ENCODE measurements at regions not wholly inside any gene's neighbourhood (a gene's known extent, or its start where the extent isn't known, plus 50 kb on each side); places are given as distances from the start of the nearest gene placed in this dataset.
"Not testable (repeated sequence)": the region's sequence is repeated elsewhere in the genome, so short reads cannot be mapped to it uniquely, and the experiment has no call there.

DNA sequence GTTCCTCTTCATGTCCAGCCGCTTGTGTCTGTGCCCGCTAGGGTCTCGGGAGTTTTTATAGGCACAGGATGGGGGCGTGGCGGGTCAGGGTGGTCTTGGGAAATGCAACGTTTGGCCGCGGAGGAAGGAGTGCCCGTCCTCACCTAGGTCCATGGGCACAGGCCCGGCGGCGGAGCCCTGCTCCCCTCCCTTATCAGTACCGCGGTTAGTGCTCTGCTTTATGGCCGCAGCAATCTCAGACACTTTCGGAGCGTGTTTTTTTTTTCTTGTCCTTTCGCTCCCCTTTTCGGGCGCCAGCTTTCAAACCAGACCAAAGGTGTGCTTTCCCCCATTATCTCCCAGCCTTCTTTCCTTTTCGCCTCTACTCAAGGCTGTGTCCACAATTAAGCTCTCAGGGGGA is 503.9 kb downstream of the PRIM2 start:
- H3K36me3 Mint-ChIP-seq (ENCODE audit: low read depth); H3K4me1 Mint-ChIP-seq; ATAC-seq; H3K9me3 Mint-ChIP-seq; DNase-seq; H3K4me3 Mint-ChIP-seq; H3K27ac Mint-ChIP-seq: not testable (repeated sequence)
- peaks cover 38% of the 10 kb centered on the region for H3K27me3 Mint-ChIP-seq

DNA sequence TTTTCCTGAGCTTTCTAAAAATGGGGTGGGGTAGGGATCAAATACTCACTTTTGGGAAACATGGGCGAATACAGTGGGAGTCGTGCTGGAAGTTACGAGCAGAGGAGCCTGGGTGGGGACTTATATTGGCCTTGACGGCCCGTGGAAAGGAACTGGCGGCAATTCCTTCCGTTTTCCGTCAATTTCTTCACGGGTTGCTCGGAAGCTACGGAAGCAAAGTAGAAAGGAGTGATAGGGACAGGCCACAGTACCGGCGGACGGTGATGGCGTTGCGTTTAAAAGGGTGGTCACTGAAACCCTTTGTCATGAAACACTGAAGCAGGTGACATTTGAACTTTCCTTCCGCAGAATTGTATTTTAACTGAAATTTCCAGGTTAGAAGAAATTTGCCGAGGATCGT is 505.0 kb downstream of the PRIM2 start:
- peaks cover 39% of the 10 kb centered on the region for H3K27me3 Mint-ChIP-seq
- DNase-seq; ATAC-seq; H3K27ac Mint-ChIP-seq; H3K4me1 Mint-ChIP-seq; H3K9me3 Mint-ChIP-seq; H3K4me3 Mint-ChIP-seq; H3K36me3 Mint-ChIP-seq (ENCODE audit: low read depth): not testable (repeated sequence)

DNA sequence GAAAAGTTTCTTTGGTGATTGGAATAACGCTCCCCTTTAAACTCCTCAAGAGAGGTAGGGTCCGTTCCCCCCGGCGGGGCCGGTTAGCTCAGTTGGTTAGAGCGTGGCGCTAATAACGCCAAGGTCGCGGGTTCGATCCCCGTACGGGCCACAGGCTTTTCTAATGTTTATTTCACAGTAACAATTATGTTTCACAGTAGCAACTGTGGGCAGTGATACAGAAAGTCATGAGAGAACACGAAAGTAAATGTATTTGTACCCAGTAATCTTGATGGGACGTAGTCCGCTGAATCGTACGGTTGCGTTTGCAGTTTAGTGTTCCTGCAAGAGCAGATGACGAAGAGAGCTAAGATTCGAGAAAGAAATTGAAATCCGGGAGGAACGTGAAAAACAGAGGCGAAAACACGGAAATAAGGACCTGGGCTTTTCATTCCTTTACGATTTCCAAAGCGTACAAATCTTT is 505.5 kb downstream of the PRIM2 start:
- Mint-ChIP-seq H3K4me3 (no peak overlapping the region), H3K4me1 (no peaks in the 10 kb centered on the region), H3K36me3 (ENCODE audit: low read depth) (peaks cover 2% of the 10 kb centered on the region), H3K9me3 (peaks cover 8% of the 10 kb centered on the region), H3K27ac (no peak overlapping the region), H3K27me3 (peaks cover 36% of the 10 kb centered on the region)
- ATAC-seq (no peak), DNase-seq (no peak)

DNA sequence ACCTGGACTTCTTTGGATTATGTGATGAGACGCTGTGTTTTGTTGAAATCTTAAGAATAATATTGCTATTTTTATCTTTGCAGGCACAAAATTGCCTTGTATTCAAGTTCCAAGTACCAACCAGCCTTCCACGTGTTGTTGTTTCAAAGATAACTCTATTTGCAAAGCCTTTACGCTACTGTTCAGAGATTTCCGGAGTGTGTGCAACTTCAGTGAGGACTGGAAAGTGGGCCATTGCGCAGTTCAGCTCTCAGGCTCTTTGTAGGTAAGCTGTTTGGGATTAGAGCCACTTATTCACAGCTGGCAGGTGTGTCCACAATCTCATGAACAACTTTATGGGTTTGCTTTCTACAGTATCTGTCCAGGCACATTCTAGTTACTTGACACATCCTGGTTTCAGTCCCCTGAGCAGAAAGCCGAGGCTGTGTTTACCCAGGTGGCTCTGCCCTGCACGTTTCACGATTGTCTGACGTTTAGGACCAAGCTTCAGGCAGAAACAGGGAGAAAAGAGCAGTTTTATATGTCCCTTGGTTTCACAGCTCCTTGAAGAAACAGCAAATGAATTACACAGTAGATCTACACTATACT is 520.3 kb downstream of the PRIM2 start:
- H3K27me3 Mint-ChIP-seq; H3K9me3 Mint-ChIP-seq; H3K4me1 Mint-ChIP-seq; DNase-seq; H3K4me3 Mint-ChIP-seq; H3K27ac Mint-ChIP-seq; ATAC-seq; H3K36me3 Mint-ChIP-seq (ENCODE audit: low read depth): not testable (repeated sequence)

DNA sequence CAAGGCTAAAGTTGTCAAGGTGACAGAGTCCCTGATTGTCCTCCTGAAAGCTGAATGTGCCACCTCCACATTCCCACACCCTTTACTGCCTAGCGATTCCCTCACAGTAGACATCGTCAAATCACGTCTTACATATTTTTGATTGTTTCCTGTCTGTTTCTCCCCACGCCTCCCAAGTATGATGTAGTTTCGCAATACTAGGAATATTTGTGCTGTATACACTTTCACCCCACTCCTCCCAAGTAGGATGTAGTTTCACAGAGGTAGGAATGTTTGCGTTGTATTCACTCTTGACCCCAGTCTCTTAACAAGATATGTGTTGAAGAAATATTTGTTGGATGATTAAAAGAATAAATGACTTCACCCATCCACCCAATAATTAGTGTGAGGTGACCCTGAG is 524.1 kb downstream of the PRIM2 start:
- not testable (repeated sequence) for H3K9me3 Mint-ChIP-seq; ATAC-seq; H3K27ac Mint-ChIP-seq; DNase-seq; H3K36me3 Mint-ChIP-seq (ENCODE audit: low read depth); H3K4me3 Mint-ChIP-seq; H3K27me3 Mint-ChIP-seq; H3K4me1 Mint-ChIP-seq

DNA sequence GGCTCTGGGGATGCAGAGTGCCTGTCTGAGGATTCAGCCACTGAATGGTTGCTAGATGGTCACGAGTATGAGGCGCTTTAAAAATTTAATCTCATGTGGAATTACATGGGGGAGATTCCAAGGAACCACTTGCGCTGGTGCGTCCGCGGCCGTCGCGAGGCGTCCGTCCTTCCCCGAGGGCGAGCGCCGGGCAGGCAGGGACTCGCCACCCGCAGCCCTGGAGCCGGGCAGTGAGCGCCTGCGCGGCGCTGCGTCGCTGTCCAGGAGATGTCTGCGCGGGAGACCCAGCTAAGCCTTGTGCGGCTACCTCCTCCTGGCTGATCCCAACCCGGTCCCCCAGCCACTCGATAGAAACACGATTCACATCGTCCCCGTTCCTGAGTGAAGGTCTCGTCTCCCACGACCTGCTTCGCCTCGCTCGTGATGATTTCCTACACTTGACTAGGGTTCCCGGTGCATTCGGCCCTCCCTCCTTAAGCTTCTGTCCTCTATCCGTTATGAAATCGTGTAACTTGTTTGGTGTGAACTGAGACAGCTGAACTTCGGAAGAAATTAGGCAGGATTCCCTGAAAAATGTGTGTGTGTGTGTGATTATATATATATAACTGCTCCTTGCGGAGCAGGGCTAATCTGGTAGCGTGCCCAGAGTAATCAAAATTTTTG is 536.4 kb downstream of the PRIM2 start:
- not testable (repeated sequence) for ATAC-seq

DNA sequence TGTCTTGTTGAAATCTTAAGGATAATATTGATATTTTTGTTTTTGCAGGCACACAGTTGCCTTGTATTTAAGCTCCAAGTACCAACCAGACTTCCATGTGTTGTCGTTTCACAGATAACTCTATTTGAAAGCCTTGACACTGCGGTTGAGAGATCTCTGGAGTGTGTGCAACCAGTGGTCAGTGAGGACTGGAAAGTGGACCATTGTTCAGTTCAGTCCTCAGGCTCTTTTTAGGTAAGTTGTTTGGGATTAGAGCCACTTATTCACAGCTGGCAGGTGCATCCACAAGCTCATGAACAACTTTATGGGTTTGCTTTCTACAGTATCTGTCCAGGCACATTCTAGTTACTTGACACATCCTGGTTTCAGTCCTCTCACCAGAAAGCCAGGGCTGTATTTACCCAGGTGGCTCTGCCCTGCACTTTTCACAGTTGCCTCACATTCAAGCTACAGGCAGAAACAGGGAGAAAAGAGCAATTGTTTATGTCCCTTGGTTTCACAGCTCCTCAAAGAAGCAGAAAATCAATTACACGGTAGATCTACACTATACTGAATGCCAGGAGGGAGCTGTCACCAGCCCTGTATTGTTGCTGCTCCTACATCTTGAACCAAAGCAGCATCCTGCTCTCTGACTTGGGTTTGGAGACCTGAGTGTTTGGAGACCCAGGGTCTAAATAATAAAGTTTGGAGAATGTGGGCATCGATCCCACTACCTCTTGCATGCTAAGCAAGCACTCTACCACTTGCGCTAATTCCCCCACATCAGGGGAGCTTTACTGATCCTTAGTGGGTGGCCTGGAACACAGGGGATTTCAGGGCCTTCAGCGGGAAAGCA is 543.3 kb downstream of the PRIM2 start:
- not testable (repeated sequence) for DNase-seq; H3K36me3 Mint-ChIP-seq (ENCODE audit: low read depth); H3K27me3 Mint-ChIP-seq; H3K9me3 Mint-ChIP-seq; H3K4me1 Mint-ChIP-seq; H3K4me3 Mint-ChIP-seq; ATAC-seq; H3K27ac Mint-ChIP-seq

More for the DNA sequence above, 536.4 kb downstream of the PRIM2 start:
- not testable (repeated sequence) for H3K36me3 Mint-ChIP-seq (ENCODE audit: low read depth); H3K4me1 Mint-ChIP-seq; DNase-seq; H3K4me3 Mint-ChIP-seq; H3K9me3 Mint-ChIP-seq; H3K27ac Mint-ChIP-seq
- peaks cover 18% of the 10 kb centered on the region for H3K27me3 Mint-ChIP-seq

DNA sequence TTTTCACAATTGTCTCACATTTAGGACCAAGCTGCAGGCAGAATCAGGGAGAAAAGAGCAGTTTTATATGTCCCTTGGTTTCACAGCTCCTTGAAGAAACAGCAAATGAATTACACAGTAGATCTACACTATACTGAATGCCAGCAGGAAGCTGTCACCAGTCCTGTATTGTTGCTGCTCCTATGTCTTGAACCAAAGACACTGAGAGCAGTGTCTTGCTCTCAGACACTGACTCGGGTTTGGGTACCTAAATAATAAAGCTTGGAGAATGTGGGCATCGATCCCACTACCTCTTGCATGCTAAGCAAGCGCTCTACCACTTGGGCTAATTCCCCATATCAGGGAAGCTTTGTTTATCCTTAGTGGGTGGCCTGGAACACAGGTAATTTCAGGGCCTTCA is 552.7 kb downstream of the PRIM2 start:
- not testable (repeated sequence) for DNase-seq; H3K4me1 Mint-ChIP-seq; H3K36me3 Mint-ChIP-seq (ENCODE audit: low read depth); ATAC-seq; H3K9me3 Mint-ChIP-seq; H3K27me3 Mint-ChIP-seq; H3K27ac Mint-ChIP-seq; H3K4me3 Mint-ChIP-seq

DNA sequence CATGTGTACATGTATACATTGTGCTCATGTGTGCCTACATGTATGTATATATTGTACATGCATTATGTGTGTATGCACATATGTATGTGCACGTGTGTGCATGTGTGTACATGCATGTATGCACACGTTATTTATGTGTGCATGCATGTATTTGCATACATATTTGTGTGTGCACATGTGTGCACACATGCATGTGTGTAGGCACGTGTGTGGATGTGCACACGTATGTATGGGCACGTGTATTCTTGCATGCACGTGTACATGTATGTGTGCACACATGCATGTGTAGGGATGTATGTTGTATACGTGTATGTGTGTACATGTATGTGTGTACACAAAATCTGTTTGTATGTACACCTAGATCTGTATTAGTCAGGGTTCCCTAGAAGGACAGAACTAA is 556.0 kb downstream of the PRIM2 start:
- H3K27me3 Mint-ChIP-seq = not testable (repeated sequence)

DNA sequence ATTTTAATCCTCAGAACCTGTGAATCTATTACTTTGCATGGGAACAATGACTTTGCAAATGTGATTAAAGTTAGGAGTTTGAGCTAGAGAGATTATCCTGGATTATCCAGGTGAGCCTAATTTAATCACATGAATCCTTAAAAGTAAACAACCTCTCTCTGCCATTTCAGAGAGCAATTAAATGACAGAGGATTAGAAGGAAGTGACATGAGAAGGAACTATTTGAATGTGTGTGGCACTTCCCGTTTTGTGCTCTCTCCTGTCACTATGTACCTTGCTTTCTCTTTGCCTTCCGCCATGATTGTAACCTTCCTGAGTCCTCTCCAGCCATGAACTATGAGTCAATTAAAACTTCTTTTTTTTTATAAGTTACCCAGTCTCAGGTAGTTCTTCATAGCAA is 559.2 kb downstream of the PRIM2 start:
- not testable (repeated sequence) for H3K27ac Mint-ChIP-seq; H3K4me3 Mint-ChIP-seq; ATAC-seq; H3K4me1 Mint-ChIP-seq; H3K27me3 Mint-ChIP-seq; DNase-seq; H3K36me3 Mint-ChIP-seq (ENCODE audit: low read depth); H3K9me3 Mint-ChIP-seq

More for the DNA sequence above, 556.0 kb downstream of the PRIM2 start:
- not testable (repeated sequence) for H3K9me3 Mint-ChIP-seq; DNase-seq; H3K4me3 Mint-ChIP-seq; H3K27ac Mint-ChIP-seq; ATAC-seq; H3K36me3 Mint-ChIP-seq (ENCODE audit: low read depth); H3K4me1 Mint-ChIP-seq

DNA sequence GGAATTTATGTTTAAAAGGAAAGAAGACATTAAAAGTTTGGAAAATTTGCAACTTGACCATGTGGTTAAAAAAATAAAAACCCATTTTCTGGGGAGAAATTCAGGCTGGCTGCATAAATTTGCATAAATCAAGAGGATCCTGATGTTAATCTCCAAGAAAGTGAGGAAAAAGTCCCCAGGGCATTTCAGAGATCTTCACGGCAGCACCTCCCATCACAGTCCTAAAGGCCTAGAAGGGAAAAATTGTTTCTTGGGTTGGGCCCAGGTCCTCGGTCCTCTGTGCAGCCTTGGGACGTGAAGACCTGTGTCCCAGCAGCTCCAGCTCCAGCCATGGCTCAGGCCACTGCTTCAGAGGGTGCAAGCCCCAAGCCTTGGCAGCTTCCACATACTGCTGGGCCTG is 560.3 kb downstream of the PRIM2 start:
- not testable (repeated sequence) for H3K9me3 Mint-ChIP-seq; H3K27ac Mint-ChIP-seq; H3K4me1 Mint-ChIP-seq; DNase-seq; H3K27me3 Mint-ChIP-seq; H3K36me3 Mint-ChIP-seq (ENCODE audit: low read depth); ATAC-seq; H3K4me3 Mint-ChIP-seq

DNA sequence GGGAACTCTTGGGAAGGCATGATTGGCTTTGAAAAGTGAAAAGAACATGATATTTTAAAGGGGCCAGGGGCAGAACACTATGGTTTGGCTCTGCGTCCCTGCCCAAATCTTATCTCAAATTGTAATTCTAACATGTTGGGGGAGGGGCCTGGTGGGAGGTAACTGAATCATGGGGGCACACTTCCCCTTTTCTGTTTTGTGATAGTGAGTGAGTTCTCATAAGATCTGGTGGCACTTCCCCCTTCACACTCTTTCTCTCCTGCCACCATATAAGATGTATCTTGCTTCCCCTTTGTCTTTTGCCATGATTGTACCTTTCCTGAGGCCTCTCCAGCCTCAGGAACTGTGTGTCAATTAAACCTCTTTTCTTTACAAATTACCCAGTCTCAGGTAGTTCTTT is 561.4 kb downstream of the PRIM2 start:
- not testable (repeated sequence) for H3K4me3 Mint-ChIP-seq, H3K4me1 Mint-ChIP-seq

DNA sequence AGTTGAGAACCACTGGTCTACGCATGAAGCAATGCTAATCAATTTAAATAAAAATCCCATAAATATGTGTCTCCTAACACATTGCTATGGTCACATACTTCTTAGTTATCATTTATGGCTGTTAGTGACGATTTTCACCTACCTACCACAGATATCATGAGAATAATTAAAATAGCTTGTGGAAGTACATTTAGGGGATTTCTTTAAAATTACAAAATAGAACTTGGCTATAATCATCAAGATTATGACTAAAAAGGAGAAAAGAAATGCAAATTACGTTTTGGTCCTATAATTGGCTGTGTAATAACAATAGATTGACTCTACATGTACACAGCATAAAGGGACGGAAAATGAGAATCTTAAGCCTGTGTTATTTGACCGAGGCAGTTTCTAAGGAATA is 581.4 kb downstream of the PRIM2 start:
- not testable (repeated sequence) for DNase-seq; H3K36me3 Mint-ChIP-seq (ENCODE audit: low read depth); H3K9me3 Mint-ChIP-seq; H3K27ac Mint-ChIP-seq; ATAC-seq; H3K27me3 Mint-ChIP-seq; H3K4me3 Mint-ChIP-seq; H3K4me1 Mint-ChIP-seq

More for the DNA sequence above, 561.4 kb downstream of the PRIM2 start:
- not testable (repeated sequence) for DNase-seq; H3K9me3 Mint-ChIP-seq; H3K27ac Mint-ChIP-seq; H3K36me3 Mint-ChIP-seq (ENCODE audit: low read depth); ATAC-seq; H3K27me3 Mint-ChIP-seq

DNA sequence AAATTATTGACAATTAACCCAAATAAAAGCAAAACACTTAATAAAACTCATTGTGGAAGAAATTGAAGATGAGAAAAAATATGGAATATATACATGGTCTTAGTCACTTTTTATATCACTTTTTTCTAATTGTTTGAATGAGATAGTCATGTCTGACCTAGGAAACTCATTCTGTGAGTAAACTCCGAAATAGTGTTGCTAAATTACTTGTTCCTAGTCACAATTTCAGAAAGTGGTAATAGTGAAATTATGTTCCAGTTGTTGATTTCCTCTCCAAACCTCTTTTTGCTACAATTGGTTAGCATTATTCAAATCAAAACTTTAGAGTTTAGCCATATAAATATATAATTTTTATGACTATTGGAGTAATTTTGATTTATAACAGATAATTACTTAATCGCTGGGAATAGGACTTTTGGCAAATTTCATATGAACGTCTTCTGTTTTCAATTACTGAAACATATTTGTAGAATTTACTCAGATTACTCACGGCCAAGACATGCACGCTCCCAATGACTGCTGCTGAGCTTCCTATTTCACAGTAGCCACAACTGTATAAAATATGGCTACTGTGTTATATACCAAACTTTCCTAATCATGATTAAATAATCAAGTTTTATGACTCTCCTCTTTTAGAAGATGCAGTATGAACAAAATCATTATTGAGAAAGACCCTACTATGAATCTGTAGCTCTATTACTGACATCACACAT is 583.4 kb downstream of the PRIM2 start:
- H3K4me1 Mint-ChIP-seq; ATAC-seq; H3K36me3 Mint-ChIP-seq (ENCODE audit: low read depth); H3K9me3 Mint-ChIP-seq; H3K27ac Mint-ChIP-seq; H3K27me3 Mint-ChIP-seq; H3K4me3 Mint-ChIP-seq; DNase-seq: not testable (repeated sequence)

Measured in activated naive CD8-positive, alpha-beta T cell treated with anti-CD3 and anti-CD28 coated beads, Interleukin-2, amount 50 U/mL, for 24 hours (primary cell).